ENCODE measurements at regions not wholly inside any gene's neighbourhood (a gene's known extent, or its start where the extent isn't known, plus 50 kb on each side); places are given as distances from the start of the nearest gene placed in this dataset.
"Not testable (repeated sequence)": the region's sequence is repeated elsewhere in the genome, so short reads cannot be mapped to it uniquely, and the experiment has no call there.

DNA sequence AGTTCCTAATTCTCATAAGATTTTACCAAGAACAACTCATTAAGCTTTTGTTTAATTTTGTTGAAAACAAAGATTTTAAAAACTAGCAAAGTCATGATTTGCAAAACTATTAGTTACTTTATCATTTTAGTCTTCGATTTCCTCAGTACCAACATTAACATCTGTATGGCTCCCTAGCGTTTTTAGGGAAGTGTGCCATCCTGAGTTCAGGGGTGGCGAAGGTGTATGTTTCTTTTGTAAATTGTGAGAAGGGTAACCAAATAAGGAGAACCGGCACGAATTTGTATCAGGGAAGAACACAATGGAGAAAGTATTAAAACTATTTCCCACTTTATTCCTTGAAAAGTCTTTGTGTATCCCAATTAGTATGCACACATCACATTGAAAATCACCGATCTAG is 419.9 kb downstream of the DSC3 start:
- no peak for DNase-seq

DNA sequence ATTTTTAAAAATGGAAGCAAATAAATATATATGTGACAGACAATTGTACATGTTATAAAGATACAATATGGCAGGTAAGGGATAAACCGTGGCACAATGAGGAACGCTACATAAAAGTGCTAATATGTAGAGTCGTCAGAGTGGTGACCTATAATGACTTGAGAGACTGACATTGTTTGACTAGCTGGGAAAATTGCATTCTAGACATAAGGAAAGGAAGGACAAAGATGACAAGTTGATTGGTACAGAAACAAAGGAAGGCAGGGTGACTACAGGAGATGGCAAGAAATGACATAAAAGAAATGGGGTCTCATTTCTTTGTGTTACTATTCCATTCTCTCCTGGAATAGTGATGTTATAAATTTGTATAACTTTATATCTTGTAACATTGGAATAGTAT is 420.4 kb downstream of the DSC3 start:
- DNase-seq, result no peak

DNA sequence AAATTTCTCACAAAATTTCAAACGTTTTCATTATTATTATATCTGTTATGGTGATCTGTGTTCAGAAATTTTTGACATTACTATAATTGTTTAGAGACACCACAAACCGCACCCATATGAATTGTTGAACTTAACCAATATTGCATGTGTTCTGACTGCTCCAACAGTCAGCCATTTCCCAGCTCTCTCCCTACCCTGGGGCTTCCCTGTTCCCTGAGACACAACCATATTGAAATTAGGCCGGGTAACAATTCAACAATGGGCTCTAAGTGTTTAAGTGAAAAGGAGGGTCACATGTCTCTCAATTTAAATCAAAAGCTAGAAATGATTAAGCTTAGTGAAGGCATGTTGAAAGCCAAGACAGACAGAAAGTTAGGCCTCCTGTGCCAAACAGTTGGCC is 424.0 kb downstream of the DSC3 start:
- no peak for DNase-seq

DNA sequence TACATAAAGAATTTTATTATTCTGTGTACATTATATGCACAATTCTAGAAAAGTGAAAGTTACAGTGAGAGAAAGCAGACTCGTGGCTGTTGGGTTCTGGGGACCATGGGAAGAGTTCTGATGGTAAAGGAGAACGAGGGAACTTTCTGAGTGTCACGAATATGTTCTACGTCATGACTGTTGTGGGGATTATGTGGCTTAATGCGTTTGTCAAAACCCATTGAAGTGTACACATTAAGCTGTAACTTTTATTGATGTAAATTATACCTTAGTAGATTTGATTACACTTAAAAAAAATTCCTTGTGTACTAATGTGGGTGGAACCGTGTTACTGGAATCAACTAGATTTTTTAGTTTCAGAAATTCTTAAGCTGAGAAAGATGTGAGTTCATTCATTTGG is 426.1 kb downstream of the DSC3 start:
- DNase-seq, result no peak

DNA sequence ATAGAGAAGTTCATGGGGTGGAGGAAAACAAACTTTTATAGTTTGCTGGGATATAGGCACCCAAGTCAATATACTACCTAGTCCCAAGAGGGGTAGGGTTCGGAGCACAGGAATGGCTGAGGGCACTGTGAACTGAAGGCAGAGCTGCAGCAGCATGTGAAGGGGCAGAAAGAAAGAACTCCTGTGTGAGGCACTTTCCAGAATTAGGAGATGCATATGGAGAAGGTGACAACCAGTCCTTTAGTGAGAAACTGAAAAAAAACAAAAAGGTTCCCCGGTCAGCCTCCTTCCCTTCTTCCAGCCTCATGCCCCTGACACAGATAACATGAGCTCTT is 429.1 kb downstream of the DSC3 start:
- no peak for DNase-seq

DNA sequence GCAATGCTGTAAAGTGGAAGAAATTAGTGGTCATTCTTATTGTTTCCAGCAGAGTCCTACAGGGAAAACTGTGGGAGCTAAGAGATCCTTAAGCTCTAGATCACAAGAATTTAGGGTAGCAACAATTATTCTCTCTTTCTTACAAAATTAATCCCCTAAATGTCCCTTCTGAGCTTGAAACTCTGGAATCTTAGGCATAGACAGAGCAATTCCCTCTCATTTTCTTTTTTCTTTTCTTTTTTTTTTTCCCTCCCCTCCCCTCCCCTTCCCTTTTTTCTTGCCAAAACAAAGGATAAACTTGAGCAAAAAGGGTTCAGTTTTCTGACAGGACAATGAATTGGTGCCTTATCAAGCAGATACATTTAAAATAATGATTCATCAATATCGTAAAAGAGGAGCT is 441.0 kb downstream of the DSC3 start:
- no peak for DNase-seq

DNA sequence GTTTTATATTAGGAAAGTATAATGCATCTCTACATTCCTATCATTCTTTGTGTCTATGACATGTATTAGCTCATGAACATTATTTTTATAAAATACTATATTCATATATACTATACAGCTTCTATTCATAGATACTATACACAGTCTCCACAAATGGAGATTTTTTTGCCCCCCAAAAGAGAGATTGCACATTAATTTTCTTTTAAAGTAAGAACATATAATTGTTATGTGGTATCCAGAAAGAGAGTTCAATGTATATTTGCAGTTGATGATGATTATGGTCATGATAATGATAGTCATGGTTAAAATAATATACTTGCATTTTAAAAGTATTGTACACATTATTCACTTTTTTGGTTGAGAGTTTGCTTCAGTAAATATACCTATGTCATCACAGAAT is 445.3 kb downstream of the DSC3 start:
- no peak for DNase-seq

DNA sequence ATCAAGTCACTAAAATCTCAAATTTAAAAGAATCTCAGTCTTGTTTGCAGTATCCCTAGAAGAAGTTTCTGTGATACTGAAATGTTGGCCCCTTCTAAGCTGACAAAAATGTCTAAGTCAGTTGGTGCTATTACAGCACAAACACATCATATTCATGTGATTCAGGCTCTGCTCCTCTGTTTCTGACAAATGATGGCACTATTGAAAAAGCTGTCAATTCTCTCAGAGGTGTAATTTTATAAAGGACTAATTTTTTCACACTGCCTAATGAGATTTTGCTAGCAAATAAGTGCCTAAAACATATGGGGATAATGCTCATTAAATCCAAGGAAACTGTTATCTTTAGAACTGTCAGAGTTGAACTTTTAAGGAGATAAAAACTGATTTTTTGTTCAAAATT is 445.9 kb downstream of the DSC3 start:
- DNase-seq, result no peak

DNA sequence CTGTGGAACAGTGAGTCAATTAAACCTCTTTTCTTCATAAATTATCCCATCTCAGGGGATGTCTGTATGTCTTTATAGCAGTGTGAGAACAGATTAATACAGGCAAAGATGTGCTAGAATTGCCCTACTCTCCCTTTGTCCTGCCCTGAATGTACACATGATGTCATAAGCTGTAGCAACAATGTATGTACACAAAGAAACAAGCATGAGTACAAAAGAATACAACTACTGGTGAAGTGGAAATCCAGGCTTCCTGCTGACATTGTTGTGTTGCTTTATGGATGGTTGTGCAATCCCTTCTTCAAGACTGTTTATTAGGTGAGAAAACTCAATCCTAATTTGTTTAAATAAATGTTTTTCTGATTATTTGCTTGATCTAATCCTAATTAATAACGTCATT is 446.6 kb downstream of the DSC3 start:
- no peak for DNase-seq

DNA sequence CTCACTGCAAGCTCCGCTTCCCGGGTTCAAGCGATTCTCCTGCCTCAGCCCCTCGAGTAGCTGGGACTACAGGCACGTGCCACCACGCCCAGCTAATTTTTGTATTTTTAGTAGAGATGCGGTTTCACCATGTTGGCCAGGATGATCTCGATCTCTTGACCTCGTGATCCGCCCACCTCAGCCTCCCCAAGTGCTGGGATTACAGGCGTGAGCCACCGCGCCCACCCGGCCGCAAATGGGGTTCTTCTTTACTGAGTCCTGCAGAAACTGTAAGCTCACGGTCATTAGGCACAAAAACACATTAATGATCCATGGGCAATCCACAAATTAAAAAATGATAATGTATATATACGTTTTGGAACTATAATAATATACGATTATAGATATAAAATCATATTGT is 447.6 kb downstream of the DSC3 start:
- DNase-seq, result not testable (repeated sequence)

DNA sequence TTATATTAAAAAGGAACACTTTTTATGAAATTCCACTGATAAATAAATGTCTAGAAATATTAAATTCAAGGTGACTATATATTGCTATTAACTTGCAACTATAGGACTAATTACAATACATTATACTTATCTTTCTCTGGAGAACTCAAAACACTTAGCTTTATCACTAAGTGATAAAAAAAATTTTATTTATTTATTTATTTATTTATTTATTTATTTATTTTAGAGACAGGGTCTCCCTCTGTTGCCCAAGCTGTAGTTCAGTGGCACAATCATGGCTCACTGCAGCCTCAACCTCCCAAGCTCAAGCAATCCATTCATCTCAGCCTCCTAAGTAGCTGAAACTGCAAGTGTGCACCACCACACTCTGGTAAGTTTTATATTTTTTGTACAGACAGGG is 451.1 kb downstream of the DSC3 start:
- DNase-seq, result no peak

DNA sequence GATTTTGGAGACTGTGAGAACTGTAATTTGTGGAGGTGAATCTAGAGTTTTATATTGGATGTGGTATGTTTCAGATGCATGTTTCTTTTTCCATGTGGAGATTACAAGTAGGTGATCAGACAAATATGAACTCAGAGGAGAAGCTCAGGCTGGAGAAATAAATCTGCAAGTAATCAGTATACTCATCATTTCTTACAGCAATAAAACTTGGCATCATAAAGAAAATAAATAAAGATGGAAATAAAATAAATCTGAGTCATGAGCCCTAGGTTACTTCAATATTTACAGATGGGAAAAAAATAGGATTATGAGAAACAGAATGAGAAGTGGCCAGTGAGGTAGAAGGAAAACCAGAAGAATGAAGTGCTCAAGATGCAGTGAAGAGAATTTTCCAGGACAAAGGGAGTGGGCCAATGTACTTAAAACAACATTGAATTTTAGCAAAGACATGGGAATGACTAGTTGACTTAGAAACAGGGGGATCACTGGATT is 453.8 kb downstream of the DSC3 start:
- DNase-seq, result no peak

DNA sequence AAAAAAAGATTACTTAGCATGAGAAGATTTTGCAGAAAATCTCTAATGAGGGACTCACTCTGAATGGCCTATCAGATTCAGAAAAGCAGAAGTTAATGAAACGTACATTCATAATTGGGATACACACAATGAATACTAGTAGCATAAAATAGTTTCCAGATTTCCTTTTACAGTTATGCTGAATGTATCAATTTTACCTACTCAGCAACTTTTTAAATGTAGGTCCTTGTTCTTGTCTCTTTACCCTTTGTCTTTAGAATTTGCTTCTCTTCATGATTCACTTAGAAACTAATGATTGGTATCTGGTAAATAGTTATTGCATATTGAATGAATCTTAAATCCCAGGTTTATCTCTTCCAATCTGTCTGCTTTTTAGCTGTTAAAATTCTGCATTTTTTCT is 458.8 kb downstream of the DSC3 start:
- no peak for DNase-seq

DNA sequence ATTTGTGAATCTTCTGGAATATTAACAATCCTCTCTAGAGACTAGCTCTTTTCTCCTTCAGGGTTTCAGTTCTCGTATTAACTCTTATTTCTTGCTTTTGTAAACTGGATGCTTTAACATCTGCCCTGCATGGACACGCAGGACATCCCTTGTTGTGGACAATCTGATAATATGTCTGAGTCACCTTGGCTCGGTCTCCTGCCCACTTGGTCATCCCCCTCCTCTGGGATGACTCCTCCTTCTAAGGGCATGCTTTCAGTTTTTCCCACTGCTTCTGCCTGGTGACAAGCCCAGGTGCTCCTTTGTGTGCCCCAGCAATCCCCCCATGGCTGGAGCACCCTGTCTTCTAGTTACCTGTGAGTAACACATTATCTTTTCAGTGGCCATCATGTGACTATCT is 460.5 kb downstream of the DSC3 start:
- no peak for DNase-seq

DNA sequence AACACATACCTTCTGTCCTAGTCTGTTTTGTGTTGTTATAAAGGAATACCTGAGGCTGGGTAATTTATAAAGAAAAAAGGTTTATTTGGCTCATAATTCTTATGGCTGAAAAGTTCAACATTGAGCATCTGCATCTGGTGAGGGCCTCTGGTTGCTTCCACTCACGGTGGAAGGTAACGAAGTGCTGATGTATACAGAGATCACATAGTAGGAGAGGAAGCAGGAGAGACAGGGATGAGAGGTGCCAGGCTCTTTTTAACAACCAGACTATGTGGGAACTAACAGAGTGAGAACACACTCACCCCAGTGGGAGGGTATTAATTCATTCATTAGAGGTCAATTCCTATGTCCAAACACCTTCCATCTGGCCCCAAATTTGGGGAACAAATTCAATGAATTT is 463.8 kb downstream of the DSC3 start:
- no peak for DNase-seq

DNA sequence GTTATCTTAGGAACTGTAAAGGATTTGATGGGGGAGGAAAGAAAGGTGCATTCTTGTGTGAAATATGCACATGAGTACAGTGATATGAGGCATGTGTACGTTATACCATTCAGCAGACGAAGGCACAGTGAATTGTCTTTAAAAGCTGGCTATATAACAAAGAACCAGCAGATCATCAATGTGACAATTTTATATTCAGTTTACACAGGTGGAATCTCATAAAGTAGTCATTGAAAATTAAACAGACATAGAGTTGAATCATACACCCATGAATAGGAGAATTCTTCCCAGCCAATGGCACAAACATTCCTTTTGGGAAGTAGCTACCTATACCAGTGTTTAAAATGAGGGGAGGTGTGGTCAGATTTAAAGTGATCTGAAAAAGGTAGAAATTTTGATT is 470.3 kb downstream of the DSC3 start:
- no peak for DNase-seq

DNA sequence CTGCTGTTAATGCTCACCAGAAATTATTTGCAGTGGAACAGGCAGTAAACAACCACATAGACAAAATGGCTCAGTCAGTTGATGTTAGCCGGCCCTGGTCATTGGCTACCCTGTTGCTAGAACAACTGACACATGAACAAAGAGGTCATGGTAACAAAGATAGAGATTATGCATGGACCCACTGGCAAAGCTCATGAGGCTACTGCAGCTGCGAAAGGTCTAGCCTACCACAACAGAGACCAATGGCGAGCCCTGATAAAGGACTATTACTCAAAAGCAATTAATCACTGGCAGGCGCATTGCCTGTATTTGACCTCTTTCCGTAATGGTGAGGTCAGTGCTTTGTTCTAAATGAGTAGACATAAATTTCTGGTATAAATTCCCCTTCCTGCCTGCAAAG is 474.2 kb downstream of the DSC3 start:
- DNase-seq, result no peak

DNA sequence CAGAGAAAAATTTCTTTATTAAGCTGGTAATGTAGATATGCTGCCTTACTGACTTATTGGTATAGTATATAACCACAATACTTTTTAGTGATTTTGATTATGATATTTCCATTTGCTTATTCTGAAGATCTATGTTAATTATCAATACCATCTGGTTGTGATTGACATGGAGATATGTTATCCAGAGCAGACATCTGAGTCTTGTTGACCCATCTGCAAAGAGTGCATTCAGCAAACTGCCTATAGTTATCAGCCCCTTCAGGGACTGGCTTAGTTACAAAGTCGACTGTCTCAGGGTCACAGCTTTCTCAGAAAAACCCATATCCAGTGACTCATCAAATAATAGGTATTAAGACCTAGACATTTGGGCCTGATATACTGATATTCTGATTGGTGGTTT is 475.7 kb downstream of the DSC3 start:
- DNase-seq, result no peak

DNA sequence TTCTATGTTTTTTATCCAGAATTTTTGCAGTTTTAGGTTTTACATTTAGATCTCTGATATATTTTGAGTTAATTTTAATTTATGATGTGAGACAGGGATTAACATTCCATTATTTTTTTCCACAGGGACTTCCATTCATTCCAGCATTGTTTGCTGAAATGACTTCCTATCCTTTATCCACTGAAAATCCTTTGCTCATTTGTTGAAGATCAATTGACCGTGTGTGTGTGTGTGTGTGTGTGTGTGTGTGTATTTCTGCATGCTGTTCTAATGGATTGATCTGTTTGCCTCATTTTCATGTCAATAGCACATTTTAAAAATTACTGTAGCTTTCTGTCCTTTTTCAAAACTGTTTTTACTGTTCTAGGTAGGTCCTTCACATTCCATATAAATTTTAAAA is 480.3 kb downstream of the DSC3 start:
- no peak for DNase-seq

DNA sequence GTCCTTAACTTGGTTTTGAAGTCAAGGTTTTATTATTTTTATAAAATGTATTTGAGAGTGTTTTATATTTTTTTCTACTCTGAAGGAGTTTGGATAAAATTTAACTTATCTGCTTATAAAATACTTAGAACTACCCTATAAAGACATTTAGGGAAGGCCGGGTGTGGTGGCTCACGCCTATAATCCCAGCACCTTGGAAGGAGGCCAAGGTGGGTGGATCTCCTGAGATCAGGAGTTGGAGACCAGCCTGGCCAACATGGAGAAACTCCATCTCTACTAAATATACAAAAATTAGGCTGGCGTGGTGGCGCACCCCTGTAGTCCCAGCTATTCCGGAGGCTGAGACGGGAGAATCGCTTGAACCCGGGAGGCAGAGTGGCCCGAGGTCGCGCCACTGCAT is 486.4 kb downstream of the DSC3 start:
- DNase-seq, result no peak

DNA sequence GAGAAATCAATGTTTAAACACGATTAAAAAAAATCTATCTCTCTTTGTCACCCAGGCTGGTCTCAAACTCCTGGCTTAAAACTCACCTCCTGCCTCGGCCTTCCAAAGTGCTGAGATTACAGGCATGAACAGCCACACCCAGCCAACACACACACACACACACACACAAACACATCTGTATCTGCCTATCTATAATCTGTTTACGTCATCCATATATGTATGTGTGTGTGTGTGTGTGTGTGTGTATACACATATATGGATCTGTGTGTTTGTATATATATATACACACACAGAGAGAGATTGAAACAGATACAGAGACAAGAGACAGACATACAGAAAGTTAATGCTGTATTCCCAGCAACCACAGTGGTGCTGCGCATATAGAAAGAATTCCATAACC is 497.1 kb downstream of the DSC3 start:
- no peak for DNase-seq

DNA sequence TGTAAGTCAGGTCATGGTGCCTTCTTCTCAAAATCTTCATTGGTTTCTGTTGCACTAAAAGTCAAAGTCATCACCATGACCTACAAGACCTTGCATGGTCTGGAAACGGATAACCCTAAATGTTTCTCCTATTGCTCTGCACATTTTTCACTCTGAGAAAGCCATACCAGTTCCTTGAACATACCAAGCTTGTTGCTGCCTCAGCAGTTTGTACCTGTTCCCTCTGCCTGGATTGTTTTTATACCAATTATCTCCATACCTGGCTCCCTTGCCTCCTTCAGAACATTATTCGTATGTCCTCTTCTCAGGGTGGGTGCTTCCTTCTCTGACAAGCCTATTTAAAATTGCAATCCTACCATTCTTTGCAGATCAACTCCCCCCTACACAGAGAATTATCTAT is 498.4 kb downstream of the DSC3 start:
- no peak for DNase-seq

DNA sequence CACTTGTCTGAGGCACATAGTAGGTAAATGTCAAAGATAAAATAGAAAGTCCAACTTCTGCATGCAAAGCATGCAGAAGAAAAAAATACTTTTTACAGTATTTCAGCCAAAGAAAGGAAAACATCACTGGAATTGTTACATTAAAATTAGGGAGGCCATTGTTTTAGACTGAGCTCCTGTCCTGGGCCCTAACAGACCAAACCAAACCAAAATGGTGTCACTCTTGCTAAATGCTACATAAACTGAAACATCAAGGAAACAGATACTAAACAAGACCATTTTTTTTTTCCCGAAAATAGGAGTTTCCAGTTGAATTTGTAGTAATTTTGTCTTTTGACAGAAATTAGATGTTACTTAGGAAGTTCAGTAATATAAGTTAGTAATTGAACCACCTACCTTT is 508.8 kb downstream of the DSC3 start:
- no peak for DNase-seq

DNA sequence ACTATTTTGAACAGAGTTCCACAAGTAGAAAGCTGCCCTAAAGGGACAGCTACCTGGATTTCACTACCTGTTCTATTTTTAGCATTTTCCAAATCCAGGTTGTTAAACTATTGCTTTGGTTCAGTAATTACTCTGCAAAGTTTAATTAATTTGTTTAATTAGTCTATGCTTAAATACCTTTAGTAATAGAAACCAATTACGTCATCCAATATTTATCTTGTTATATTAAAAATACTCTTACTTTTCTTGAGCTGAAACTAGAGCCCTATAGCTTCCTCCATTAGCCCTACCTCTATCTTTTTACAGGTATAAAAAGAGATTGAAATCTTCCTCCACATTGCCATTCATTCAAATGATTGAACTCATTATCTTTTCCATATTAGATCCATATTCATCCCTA is 514.6 kb downstream of the DSC3 start:
- no peak for DNase-seq

DNA sequence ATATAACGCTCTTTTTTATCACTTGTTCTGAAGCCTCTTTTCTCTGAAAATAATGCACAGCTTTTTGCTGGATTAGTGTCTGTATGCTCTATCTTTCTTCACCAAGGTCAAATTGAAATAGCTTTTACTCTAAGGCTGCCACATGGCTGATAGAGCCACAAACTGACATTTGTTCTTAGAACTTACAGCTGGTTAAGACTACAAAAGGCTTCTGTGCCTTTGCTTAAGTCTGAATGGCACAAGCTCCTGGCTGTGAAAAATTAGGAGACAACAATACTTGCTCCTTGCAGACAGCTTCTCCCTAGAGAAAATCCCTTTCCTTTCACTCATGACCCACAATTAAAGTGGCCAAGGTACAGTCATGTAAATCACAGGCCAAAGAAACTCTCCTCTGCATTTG is 515.3 kb downstream of the DSC3 start:
- no peak for DNase-seq

DNA sequence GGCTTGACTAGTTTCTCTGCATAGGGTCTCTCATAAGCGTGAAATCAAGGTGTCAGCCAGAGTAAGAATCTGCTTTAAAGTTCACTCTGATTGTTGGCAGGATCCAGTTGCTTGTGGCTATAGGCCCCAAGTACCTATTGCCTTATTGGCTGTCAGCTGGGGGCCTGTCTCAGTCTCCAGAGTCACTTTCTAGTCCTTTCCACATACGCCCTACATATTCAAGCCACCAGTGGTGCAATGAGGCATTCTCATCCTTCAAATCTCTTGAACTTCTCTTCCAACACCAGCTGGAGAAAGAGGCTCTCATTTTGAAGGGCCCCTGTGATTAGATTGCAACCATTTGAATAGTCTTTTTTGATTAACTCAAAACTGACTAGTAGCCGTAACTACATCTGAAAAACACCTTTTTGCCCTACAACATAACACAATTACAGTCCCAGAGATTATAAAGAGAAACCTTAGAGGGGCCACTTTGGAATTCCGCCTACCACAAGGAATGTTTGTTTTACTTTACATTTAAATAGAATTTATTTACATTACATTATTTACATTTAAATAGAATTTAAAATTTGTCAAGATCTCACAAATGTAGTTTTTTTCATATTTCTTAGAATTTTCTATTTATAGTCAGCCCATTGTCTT is 520.1 kb downstream of the DSC3 start:
- no peak for DNase-seq
